ENCODE measurements at regions not wholly inside any gene's neighbourhood (a gene's known extent, or its start where the extent isn't known, plus 50 kb on each side); places are given as distances from the start of the nearest gene placed in this dataset.

- DNase-seq, result no peak
These were observed 349.2 kb upstream of the MAD2L1 start for GRCh38 chr4:120415896-120416295.

- DNase-seq, result no peak
These were observed 340.3 kb upstream of the MAD2L1 start for GRCh38 chr4:120406960-120407359.

GRCh38 chr4:120403296-120403695 lies 336.6 kb upstream of the MAD2L1 start:
- DNase-seq, result no peak

- DNase-seq, result no peak
These were observed 333.8 kb upstream of the MAD2L1 start for GRCh38 chr4:120400441-120400840.

GRCh38 chr4:120399826-120400225 lies 333.2 kb upstream of the MAD2L1 start:
- no peak for DNase-seq

GRCh38 chr4:120395746-120396145 lies 329.1 kb upstream of the MAD2L1 start:
- no peak for DNase-seq

- DNase-seq, result no peak
These were observed 289.2 kb upstream of the MAD2L1 start for GRCh38 chr4:120355881-120356280.

- DNase-seq, result no peak
These were observed 287.7 kb upstream of the MAD2L1 start for GRCh38 chr4:120354381-120354780.

- DNase-seq, result no peak
These were observed 286.6 kb upstream of the MAD2L1 start for GRCh38 chr4:120353235-120353634.

GRCh38 chr4:120352739-120353138 lies 286.1 kb upstream of the MAD2L1 start:
- DNase-seq, result no peak

- no peak for DNase-seq
These were observed 282.3 kb upstream of the MAD2L1 start for GRCh38 chr4:120348948-120349347.

GRCh38 chr4:120348521-120348920 lies 281.9 kb upstream of the MAD2L1 start:
- DNase-seq, result no peak

GRCh38 chr4:120331486-120332370 lies 265.1 kb upstream of the MAD2L1 start:
- DNase-seq, result no peak

GRCh38 chr4:120329386-120329785 lies 262.7 kb upstream of the MAD2L1 start:
- DNase-seq, result no peak

GRCh38 chr4:120327276-120327675 lies 260.6 kb upstream of the MAD2L1 start:
- DNase-seq, result no peak

GRCh38 chr4:120319046-120319767 lies 252.6 kb upstream of the MAD2L1 start:
- no peak for DNase-seq

- DNase-seq, result no peak
These were observed 251.7 kb upstream of the MAD2L1 start for GRCh38 chr4:120318196-120318846.

- no peak for DNase-seq
These were observed 251.1 kb upstream of the MAD2L1 start for GRCh38 chr4:120317713-120318112.

GRCh38 chr4:120316416-120316815 lies 249.8 kb upstream of the MAD2L1 start:
- no peak for DNase-seq

- no peak for DNase-seq
These were observed 248.3 kb upstream of the MAD2L1 start for GRCh38 chr4:120314969-120315368.

- DNase-seq, result peak in 3 of 4 experiments; percentile 21 to 51 (median 36)
These were observed 238.2 kb upstream of the MAD2L1 start for GRCh38 chr4:120304801-120305200.

GRCh38 chr4:120299631-120300030 lies 233.0 kb upstream of the MAD2L1 start:
- no peak for DNase-seq

- DNase-seq, result no peak
These were observed 226.7 kb upstream of the MAD2L1 start for GRCh38 chr4:120293341-120293740.

Measured in suppressor macrophage (primary cell).